Spleen (tissue), 7 donors: ENCODE measurements at regions not wholly inside any gene's neighbourhood (a gene's known extent, or its start where the extent isn't known, plus 50 kb on each side); places are given as distances from the start of the nearest gene placed in this dataset.

Experiments used
- CTCF ChIP-seq, 11 experiments: fragments of 200-600 bp in 7 of 11; fragments of 450-650 bp in 4 of 11; sonication (generic) in 4 of 11; IDR thresholded peaks in 8 of 11; conservative IDR thresholded peaks in 3 of 11; 1 replicate in 7 of 11; 2 replicates in 4 of 11; pipeline versions ENCODE4 v1.4.0 to v1.8.0; 2016 to 2021; ENCODE audit warnings: antibody characterized with exemption in 11 of 11, inconsistent platforms in 4 of 11, mild to moderate bottlenecking in 1 of 11
- POLR2A ChIP-seq, 3 donors: fragments of 450-650 bp; IDR thresholded peaks; one replicate each; pipeline ENCODE4 v1.5.1; 2017; ENCODE audit warnings: antibody characterized with exemption in 3 of 3, mild to moderate bottlenecking in 1 of 3
- POLR2AphosphoS5 ChIP-seq, 3 donors: sonication (generic); formaldehyde crosslinking; IDR thresholded peaks; one replicate each; pipeline ENCODE4 v1.5.1; 2017; ENCODE audit warnings: antibody characterized with exemption in 3 of 3
- donor health status: DM: no; HTN: no; CAD: no; lungs with moderate emphysema.
- donor health status: DM: no; HTN: no; CAD: no.
- donor health status: DM: no; HTN: no; CAD: no.

DNA sequence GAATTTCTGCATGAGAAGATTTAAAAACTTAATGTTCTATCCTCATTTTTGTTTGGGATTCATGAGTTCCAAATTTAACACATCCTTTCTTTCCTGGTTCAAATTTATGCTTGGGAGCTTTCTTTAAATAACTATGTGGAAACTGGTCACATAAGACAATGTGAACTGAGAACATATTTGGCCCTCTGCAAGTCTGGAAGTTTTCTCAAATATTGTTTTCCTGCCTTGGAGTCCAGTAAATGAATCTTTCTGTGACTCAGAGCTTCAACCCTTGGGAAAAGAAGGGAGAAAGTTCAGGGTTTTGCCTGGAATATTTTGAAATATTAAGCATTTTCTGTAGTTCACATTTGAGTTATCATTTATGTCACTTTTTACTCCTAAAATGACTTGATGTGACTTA, 559.0 kb upstream of the NRP1 start:
- TF ChIP-seq POLR2AphosphoS5 (IDR thresholded peaks at IDR 0.05) (no peak), CTCF (IDR thresholded peaks at IDR 0.05 in 8 of 11, conservative IDR thresholded peaks at IDR 0.05 in 3 of 11) (no peak), POLR2A (IDR thresholded peaks at IDR 0.05) (no peak)
